Astrocyte (in vitro differentiated cells and primary cell): ENCODE measurements at regions not wholly inside any gene's neighbourhood (a gene's known extent, or its start where the extent isn't known, plus 50 kb on each side); places are given as distances from the start of the nearest gene placed in this dataset.

Source experiments
- DNase-seq: peaks from one replicate; pipeline ENCODE4 v3.0.0-alpha.2; 2010; ENCODE audit warnings: low read depth
- FAIRE-seq: peaks from 2 replicates; lab custom pipeline; 2011; peaks lifted over from hg19 to GRCh38; lab: Jason Lieb, UNC
- H2AFZ ChIP-seq: 2 replicates; pipeline ENCODE4 v1.6.0; 2012; ENCODE audit warnings: low read depth, low read length, inconsistent platforms
- H3K27ac ChIP-seq: 2 replicates; pipeline ENCODE4 v1.5.1; 2011; ENCODE audit warnings: low read depth, low read length, inconsistent platforms
- H3K27me3 ChIP-seq: 2 replicates; pipeline ENCODE4 v1.6.0; 2011; ENCODE audit warnings: low read length, inconsistent platforms; ENCODE audit not compliant: insufficient read depth
- H3K36me3 ChIP-seq: 2 replicates; pipeline ENCODE4 v1.5.1; 2011; ENCODE audit warnings: low read length, inconsistent platforms; ENCODE audit not compliant: insufficient read depth
- H3K4me1 ChIP-seq: 2 replicates; pipeline ENCODE4 v1.5.1; 2011; ENCODE audit warnings: low read length, inconsistent platforms; ENCODE audit not compliant: insufficient read depth
- H3K4me2 ChIP-seq: 2 replicates; pipeline ENCODE4 v1.6.0; 2012; ENCODE audit warnings: low read length, inconsistent platforms
- H3K4me3 ChIP-seq: 2 replicates; pipeline ENCODE4 v1.5.1; 2011; ENCODE audit warnings: low read depth, mild to moderate bottlenecking, low read length, inconsistent platforms; ENCODE audit not compliant: insufficient read depth
- H3K79me2 ChIP-seq: 2 replicates; pipeline ENCODE4 v1.6.0; 2012; ENCODE audit warnings: mild to moderate bottlenecking, low read length, inconsistent platforms; ENCODE audit not compliant: insufficient read depth
- H3K9ac ChIP-seq: 2 replicates; pipeline ENCODE4 v1.6.0; 2012; ENCODE audit warnings: mild to moderate bottlenecking, low read length, inconsistent platforms
- H3K9me3 ChIP-seq: 2 replicates; pipeline ENCODE4 v1.5.1; 2012; ENCODE audit warnings: low read depth, mild to moderate bottlenecking, low read length, inconsistent platforms; ENCODE audit not compliant: insufficient read depth
- H4K20me1 ChIP-seq: 2 replicates; pipeline ENCODE4 v1.6.0; 2012; ENCODE audit warnings: low read length, inconsistent platforms; ENCODE audit not compliant: insufficient read depth
- H3K27ac Mint-ChIP-seq: one replicate; pipeline ENCODE4 v1.8.0; 2021; ENCODE audit warnings: mild to moderate bottlenecking, mixed read lengths; ENCODE audit not compliant: unreplicated experiment
- H3K27me3 Mint-ChIP-seq: one replicate; pipeline ENCODE4 v1.8.0; 2021; ENCODE audit warnings: low read depth, mixed read lengths; ENCODE audit not compliant: unreplicated experiment
- H3K36me3 Mint-ChIP-seq: one replicate; pipeline ENCODE4 v1.8.0; 2021; ENCODE audit warnings: low read depth, mixed read lengths; ENCODE audit not compliant: unreplicated experiment
- H3K4me1 Mint-ChIP-seq: one replicate; pipeline ENCODE4 v1.8.0; 2021; ENCODE audit warnings: low read depth, mixed read lengths; ENCODE audit not compliant: unreplicated experiment
- H3K4me3 Mint-ChIP-seq: one replicate; pipeline ENCODE4 v1.8.0; 2021; ENCODE audit warnings: mild to moderate bottlenecking, moderate library complexity, mixed read lengths; ENCODE audit not compliant: unreplicated experiment
- H3K9me3 Mint-ChIP-seq: one replicate; pipeline ENCODE4 v1.8.0; 2021; ENCODE audit warnings: mild to moderate bottlenecking, mixed read lengths; ENCODE audit not compliant: unreplicated experiment
- CTCF ChIP-seq: IDR thresholded peaks from 2 replicates; pipeline ENCODE4 v1.5.1; 2011; ENCODE audit warnings: low read depth, mild to moderate bottlenecking, inconsistent platforms, low read length, moderate library complexity; ENCODE audit not compliant: insufficient read depth
- EZH2 ChIP-seq: IDR thresholded peaks from 2 replicates; pipeline ENCODE4 v1.6.1; 2012; ENCODE audit warnings: mild to moderate bottlenecking, low read length, inconsistent platforms; ENCODE audit not compliant: insufficient read depth

DNA sequence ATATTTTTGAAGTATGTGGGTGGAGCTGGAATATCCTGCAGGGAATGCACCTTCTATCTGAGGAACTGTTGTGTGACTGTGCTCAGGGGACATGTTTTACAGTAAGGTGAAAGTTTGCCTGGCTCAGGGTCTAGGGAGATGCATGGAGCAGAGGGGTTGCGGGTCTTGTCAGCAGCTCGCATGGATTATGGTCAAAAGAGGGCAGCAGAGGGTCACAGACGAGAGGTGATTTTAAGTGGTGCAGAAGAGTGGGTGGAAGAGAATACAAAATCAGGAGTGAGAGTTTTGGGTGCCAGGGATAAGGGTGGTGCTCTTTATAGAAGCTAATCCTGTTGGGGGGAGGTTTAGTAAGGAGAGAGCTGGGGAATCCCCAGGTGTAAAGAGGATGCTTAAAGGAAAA, 53.5 kb upstream of the GRIN3A start:
- Histone ChIP-seq H3K27ac (no peak overlapping the region), H3K9me3 (no peaks in the 10 kb centered on the region), H3K27me3 (no peaks in the 10 kb centered on the region), H3K9ac (no peak overlapping the region), H3K36me3 (no peaks in the 10 kb centered on the region), H3K4me2 (no peak overlapping the region), H4K20me1 (no peaks in the 10 kb centered on the region), H3K79me2 (no peaks in the 10 kb centered on the region), H2AFZ (no peak overlapping the region), H3K4me1 (no peaks in the 10 kb centered on the region), H3K4me3 (no peak overlapping the region)
- peak; percentile 0 for DNase-seq
- H3K4me3 Mint-ChIP-seq: no peak overlapping the region
- H3K27ac Mint-ChIP-seq: no peak overlapping the region
- no peaks in the 10 kb centered on the region for H3K36me3 Mint-ChIP-seq
- no peak for FAIRE-seq
- peaks cover 5% of the 10 kb centered on the region for H3K27me3 Mint-ChIP-seq
- H3K9me3 Mint-ChIP-seq: no peaks in the 10 kb centered on the region
- TF ChIP-seq EZH2 (no peak), CTCF (peak; percentile 47)
- no peaks in the 10 kb centered on the region for H3K4me1 Mint-ChIP-seq

DNA sequence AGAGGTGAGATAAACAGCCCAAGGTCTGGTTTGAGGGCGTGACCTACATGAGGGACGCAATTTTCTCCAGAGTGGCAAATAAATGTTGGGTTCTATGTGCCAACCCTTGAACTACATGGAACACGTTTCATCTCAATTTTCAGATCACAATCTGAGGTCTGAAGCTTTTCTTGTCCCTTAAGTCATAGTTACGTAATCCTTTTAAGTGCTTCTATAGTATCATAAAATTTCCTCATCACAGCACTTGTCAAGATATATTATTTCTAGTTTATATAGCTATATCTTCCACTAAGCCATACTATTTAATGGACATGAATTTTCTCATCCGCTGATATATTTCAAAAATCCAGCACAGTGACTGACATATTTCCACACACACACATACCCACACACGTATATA, 53.1 kb upstream of the GRIN3A start:
- Histone ChIP-seq H3K9ac (no peak overlapping the region), H3K4me3 (no peak overlapping the region), H3K4me1 (no peaks in the 10 kb centered on the region), H2AFZ (no peak overlapping the region), H3K79me2 (no peaks in the 10 kb centered on the region), H3K4me2 (no peak overlapping the region), H4K20me1 (no peaks in the 10 kb centered on the region), H3K27ac (no peak overlapping the region), H3K36me3 (no peaks in the 10 kb centered on the region), H3K27me3 (no peaks in the 10 kb centered on the region), H3K9me3 (no peaks in the 10 kb centered on the region)
- no peak for DNase-seq
- no peak for FAIRE-seq
- TF ChIP-seq CTCF (no peak), EZH2 (no peak)
- Mint-ChIP-seq H3K4me1 (no peaks in the 10 kb centered on the region), H3K27ac (no peak overlapping the region), H3K36me3 (no peaks in the 10 kb centered on the region), H3K27me3 (peaks cover 5% of the 10 kb centered on the region), H3K9me3 (no peaks in the 10 kb centered on the region), H3K4me3 (no peak overlapping the region)
